Skin of body (tissue), 1 donor: ENCODE measurements at regions not wholly inside any gene's neighbourhood (a gene's known extent, or its start where the extent isn't known, plus 50 kb on each side); places are given as distances from the start of the nearest gene placed in this dataset.

ENCODE experiments used
- DNase-seq: peaks from one replicate; lab custom pipeline; 2025; lab: John Stamatoyannopoulos, UW

- DNase-seq, result no peak
These were observed 284.4 kb downstream of the FOXL1 start for GRCh38 chr16:86862595-86863280.

- DNase-seq, result no peak
These were observed 285.3 kb downstream of the FOXL1 start for GRCh38 chr16:86863609-86864008.

GRCh38 chr16:86864586-86864985, 286.2 kb downstream of the FOXL1 start:
- no peak for DNase-seq

GRCh38 chr16:86865851-86866662, 287.7 kb downstream of the FOXL1 start:
- peak; percentile 80 for DNase-seq

DNA sequence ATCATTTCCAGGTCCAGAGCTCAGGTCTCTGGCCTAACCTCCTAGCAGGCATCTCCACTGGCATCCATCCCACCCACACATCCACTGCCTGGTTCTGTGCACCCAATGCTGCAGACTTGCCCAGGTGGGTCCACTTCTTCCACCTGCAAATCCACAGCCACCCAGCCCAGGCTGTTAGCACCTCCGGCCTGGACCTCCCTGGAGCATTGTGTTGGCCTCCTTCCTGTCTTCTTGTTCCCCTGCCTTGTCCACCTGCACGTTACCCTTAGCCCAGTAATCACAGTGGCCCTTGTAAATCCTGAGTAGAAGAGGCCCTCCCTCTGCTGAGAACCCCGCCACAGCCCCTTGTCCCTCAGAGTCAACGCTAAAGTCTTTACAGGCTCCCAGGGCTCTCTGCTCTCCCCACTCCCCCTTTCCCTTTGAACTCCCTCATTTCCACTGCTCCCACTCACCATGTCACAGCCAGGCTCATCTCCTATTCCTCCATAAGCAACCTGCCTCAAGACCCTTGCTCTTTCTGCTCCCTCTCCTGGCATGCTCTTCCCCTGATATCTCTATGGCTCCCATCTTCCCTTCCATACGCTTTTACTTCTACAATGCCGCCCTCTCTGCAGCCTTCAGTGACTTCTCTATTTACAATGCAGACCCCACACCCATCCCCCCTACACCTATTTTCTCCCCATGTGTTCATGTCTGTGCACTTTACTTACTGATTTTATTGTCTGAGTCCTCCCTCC, 288.8 kb downstream of the FOXL1 start:
- DNase-seq, result no peak

- no peak for DNase-seq
These were observed 289.7 kb downstream of the FOXL1 start for GRCh38 chr16:86868070-86868469.

DNA sequence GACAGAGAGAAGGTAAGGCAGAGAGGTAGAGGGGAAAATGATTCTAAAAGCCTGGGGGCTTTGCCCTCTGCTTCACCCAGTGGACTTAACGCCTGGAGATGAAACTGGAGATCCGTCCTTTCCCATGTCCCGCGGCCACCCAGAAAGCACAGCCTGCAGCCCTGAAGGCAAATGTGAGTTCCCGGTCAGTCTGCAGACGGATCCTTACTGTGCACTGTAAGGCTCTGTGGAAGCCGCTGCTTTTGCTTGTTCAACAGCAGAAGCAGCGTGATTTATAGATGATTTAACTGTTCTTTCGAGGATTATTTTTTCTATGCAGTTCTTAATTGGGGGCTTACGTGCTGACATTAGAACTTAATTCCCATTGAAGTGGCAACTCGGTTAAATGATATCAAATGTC, 290.4 kb downstream of the FOXL1 start:
- DNase-seq, result no peak

DNA sequence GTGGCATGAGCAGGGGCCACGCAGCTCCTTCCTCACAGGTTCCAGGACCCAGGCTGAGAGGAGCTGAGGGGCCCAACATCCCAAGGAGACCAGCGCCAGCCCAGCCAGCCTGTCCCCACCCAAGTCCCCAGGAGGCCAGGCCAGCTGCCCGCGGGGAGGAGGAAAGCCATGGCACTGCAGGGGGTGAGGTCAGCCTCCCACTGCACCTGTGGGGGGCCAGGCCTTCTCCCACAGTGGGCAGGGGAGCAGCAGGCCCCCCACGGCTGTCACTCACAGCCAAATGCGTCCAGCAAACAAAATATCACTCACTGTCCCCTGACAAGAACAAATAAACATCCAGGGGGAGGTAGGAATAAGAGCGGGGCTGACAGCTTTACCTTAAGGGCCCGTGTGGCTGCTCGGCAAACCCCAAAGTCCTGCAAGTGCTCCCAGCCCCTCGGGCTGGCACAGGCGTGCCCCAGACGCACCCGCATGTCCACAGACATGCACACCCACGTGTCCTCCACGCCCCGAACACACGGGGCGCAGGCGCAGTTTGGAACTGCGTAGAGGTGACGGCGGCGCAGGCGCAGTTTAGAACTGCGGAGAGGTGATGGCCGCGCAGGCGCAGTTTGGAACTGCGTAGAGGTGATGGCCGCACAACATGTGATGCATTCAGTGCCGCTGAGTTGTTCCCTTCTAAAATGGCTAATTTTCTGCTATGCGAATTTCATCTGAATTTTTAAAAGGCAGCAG, 291.1 kb downstream of the FOXL1 start:
- DNase-seq, result no peak

DNA sequence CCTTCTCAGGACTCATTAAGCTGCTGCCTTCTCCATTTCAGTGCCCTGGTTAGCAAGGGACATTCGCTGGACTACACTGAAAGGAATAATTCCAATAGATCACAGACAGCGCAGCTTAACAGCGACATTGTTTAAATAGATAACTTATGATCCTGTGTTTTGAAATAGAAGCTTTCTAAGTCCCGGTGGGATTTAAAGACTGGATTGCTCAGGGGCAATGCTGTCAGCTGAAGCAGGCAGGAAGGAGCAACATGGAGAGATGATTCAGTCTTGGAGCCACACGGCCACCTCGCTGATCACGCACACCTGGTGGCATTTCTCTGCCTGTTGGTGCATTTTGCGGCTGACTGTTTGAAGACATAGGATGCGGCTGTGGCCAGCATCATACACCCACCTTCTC, 292.0 kb downstream of the FOXL1 start:
- DNase-seq, result no peak

GRCh38 chr16:86872131-86872530, 293.8 kb downstream of the FOXL1 start:
- no peak for DNase-seq

GRCh38 chr16:86872833-86873232, 294.5 kb downstream of the FOXL1 start:
- DNase-seq, result no peak

GRCh38 chr16:86874141-86874540, 295.8 kb downstream of the FOXL1 start:
- no peak for DNase-seq

DNA sequence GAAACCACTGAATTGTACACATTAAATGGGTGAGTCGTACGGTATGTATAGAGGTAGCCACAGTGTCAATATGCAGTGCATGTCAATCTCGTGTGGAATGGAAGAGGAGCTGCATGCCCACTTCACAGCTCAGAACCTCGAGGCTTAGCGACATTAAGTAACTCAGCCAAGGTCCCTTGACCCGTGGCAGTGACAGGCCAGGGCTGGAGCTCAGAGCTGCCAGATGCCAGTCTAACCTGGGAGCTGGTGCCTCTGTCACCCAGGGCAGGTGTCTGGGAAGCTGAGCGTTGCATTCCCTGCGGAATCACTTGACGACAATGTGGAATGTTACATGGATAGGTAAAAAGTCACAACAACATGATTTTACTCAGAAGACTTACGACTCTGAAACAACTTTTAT, 298.1 kb downstream of the FOXL1 start:
- no peak for DNase-seq

- no peak for DNase-seq
These were observed 298.8 kb downstream of the FOXL1 start for GRCh38 chr16:86877108-86877507.

- no peak for DNase-seq
These were observed 299.5 kb downstream of the FOXL1 start for GRCh38 chr16:86877835-86878234.

DNA sequence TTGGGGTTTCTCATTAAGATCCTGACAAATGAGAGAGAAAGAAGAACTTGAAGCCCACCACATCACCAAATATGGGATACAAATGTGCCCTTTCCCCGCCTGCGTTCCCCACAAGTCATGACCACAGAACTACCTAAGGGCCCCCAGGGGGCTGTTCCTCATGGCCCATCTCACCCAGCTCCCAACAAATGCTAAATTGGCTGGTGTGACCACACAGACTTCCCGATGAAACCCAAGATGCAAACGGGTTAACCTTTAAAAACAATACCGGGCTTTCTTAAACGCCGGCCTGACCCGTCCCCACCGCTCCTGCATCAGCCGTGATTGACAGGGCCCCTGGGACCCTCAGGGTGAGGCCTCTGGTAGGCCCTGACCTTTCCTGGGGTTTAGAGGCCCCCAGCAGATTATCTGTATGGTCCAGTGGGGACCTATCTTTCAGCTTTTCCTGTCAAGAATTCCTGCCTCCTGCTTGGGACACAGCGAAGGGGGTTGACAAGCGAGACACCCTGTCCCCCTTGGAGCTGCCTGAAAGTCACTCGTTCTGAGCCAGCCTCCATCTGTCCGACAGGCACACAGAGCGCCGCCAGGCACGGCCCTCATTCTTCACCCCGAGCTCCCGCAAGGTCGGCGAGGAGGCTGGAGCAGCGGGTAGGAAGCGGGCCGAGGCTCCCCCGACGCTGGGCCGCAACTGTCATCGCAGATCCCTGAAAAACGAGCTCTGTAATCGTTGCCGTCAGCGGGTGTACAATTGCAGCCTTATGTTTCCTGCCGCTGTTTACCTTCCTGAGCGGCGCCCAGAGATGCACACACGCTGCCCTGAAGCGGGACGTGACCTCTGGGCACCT, 300.1 kb downstream of the FOXL1 start:
- no peak for DNase-seq

DNA sequence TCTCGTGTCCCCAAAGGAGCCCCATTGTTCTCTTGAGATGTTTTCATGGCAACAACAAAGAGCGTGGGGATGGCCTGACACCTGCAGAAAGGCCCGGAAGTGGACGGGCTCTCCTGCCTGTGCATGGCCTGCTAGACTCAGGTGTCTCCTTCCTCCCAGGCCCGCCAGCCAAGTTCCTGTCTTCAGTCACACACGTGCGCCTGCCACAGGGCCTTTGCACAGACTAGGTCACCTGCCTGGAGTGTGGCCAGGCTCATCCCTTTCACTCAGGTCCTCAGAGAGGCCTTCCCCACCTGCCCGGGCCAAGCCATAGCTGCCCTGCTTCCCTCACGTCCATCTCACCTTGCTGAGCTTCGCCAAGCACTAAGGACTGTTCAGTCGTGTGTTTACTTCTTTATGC, 300.9 kb downstream of the FOXL1 start:
- no peak for DNase-seq

DNA sequence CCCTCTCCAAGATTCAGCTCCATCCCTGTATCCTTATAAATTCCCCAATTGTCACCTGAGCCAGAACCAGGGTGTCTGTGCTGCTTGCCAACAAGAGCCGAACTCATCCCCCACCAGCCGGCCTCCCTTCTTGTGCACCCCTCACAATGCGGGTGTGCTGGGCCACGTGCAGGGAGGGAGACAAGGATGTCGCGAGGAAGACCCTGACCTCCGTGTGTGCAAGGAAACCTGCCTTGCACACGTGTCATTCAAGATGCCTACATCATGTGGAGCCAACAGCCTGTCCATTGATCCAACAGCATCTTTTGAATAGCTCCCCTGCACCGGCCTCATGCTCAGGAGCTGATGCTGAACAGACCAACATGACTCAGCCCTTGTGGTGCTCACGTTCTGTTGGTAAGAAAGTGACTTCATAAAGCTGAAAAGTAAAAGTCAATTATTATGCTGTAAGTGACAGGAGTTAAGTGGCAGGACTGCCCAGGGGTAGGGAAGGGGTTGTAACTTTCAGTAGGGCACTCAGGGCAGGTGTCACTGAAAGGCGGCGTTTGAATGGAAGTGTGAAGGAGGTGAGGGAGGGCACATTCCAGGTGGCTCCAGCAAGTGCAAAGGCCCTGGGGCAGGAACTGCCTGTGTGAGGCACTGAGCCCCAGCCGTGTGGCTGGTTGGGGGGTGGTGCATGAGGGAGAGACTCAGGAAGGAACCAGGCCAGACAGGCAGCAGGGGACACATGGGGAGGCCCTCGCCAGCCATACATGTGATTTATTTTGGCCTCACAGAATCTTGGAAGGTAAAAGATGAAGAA, 302.2 kb downstream of the FOXL1 start:
- no peak for DNase-seq

GRCh38 chr16:86881118-86881510, 302.8 kb downstream of the FOXL1 start:
- no peak for DNase-seq

GRCh38 chr16:86881861-86882273, 303.5 kb downstream of the FOXL1 start:
- DNase-seq, result no peak
